GM21390 (cell line): ENCODE measurements at regions not wholly inside any gene's neighbourhood (a gene's known extent, or its start where the extent isn't known, plus 50 kb on each side); places are given as distances from the start of the nearest gene placed in this dataset.

Source experiments
- ATAC-seq: cut with Tn5 transposase; IDR thresholded peaks from one replicate; pipeline ENCODE4 v1.9.1; 2021; ENCODE audit not compliant: unreplicated experiment

DNA sequence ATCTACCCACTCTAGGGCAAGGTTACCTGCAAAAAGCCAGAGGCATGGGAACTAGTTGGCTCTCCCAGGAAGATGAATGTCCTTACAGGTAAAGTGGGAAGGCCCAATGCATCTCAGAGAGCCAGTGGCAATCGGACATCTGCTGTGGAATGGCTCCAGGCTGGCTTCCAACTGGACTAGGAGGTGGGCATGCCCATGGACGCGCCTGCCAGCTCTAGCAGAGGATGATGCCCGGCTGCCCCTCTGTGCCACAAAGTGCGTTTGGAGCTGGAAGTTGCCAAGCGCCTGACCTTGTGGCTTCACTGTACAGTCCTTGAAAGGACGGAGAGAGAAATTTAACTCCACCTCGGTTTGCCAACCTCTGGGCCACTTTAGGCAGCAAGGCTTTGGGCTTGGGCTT lies 84.4 kb downstream of the NR2F2 start:
- ATAC-seq, result no peak

DNA sequence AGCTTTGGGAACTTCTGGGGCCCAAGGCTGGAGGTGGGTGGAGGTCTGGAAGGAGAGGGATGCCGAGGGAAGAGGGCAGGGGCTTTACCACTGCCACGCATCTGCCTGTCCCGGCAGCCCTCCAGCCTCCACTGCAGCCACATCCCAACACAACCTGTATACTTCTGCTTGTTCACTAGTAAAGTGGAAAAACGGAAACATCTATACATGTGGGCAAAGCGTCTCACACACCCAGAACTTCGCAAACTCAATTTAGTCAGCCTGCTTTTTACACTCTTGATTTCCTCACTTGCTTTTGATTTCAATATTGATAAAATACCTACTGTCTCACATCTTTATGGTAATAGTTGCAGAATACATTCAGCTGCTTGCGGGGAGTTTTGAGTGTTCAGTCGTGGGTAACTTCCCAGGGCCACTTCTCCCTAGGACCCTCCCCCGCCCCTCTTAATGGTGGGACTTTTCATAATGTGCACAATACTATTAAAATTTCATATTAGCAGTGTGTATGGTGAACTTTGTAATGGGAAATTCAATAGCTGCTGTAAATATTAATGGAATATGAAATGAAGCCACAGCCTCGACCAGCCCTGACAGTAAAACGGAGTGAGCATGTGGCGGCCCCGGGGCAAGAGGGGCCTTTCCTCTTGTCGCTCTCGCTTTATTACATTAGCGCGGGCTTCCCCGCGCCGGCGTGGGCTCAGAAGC lies 85.2 kb downstream of the NR2F2 start:
- no peak for ATAC-seq

DNA sequence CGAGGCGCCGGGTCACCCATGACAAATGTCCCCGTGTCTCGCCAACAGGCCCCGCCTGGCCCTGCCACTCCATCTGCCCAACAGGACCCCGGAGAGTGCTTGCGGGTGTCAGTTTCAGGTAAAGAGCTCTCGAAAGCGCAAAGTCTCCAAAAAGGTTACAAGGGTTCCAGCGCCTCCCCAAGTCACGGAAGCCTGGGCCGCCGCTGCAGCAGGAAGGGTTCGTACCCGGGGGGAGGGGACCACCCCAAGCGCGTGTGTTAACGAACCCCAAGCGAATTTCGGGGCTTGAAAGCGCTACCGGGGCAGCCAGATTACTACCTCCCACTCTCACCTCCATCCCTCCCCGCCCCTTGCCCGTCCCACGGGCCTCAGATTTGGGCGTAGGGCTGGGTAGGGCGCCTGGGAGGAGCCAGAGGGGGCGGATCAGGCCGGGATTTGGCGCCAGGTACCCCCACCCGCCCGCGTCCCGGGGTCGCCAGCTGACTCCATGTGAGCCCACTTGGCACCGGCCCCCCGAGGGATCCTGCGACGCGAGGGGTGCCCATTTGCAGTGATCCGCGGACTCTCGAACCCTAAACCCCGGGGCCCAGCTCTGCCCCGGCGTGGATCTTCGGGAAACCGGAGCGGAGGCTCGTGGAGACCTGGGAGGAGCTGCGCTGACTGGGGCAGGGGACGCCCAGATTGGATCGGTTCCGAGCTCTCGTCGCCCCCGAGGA lies 85.9 kb downstream of the NR2F2 start:
- no peak for ATAC-seq

DNA sequence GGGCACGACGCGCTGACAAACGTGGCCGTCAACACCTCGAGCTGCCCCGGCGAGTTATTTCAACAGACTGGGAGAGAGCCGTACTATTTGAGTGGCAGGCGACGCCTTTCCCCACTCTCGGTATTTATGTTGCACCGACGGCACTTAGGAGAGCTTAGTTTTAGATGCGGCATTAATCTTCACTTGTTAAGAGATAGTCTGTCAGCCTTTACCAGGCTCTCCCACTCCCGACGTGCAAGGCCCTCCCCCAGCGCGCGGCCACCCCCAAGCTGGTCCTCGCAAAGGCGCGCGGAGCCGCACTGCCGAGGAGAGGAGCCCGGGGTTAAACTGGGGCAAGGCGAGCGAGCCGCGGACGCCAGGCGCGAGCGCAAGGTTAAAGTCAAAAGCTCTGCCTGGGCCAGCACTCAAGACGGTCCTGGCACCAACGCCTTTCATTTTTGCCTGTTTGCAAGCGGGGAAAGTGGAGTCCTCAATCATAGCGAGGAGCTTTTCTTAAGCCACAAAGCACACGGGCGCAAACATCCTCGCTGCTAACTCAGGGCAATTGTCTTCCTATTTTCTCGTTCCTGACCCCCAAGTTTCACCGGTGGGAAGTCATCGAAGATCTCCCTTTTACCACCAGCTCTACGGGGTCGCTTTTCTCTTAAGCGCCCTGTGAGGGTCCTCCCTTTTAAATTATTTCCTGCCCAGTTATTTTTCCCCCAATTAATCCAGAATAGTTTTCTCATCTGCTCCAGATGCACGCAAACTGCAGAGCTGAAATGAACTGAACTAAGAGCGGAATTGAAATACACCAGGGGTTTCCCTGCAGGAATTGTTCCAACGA lies 86.6 kb downstream of the NR2F2 start:
- no peak for ATAC-seq

DNA sequence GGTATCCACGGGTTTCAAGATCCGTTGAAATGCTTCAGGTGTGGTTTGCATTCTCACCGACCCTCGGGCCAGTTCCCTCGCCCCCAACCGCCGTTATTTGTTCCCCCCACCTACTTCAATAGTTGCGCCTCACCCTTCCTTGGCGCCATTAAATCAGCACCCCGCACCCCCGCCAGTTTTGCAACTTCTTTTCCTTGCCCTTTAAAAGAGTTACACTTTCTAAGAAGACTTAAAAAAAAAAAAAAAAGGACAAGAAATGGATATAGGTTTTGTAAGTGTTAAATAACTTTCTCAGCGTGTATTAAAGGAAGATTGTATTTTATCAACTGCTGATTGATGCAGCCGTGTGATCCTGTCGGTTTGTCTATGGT lies 87.2 kb downstream of the NR2F2 start:
- ATAC-seq, result no peak

- ATAC-seq, result no peak
These were observed 87.6 kb downstream of the NR2F2 start for GRCh38 chr15:96418146-96418545.

DNA sequence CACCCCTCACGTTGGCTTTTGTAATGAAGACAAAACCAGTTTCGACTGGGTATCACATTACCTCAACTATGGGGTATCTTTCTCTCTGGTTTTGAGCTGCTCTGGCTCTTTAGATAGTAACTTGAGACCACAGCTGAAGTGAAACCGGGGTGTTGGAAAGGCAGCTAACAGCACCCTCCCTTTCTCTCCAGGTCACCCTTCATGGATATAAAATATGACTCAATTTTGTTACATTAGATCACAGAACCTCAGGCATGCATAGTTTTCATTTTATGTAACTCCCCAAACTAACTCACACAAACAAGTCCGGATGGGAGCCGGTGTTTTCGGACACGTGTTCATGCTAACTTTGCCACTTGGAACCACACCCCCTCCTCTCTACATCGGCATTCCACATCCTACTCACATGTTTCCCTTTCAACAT lies 90.7 kb downstream of the NR2F2 start:
- ATAC-seq, result no peak

DNA sequence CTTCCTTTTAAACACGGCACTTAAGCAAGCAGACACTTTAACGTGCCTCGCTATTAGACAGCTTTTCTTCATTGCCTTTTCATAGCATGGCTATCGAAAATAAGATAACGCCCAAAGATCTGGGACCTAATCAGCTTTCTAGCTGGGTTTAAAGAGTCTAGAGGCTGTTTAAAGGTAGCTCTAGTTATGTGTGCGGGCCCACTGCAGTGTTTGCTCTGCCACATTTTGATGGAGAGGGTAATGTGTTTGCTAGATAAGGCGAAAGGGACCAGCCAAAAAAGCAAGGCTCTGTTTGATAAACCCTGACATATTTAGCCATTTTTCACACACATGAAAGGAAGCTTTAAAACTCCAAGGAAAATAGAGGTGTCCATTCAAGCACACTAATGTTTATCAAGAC lies 91.6 kb downstream of the NR2F2 start:
- no peak for ATAC-seq

- no peak for ATAC-seq
These were observed 94.2 kb downstream of the NR2F2 start for GRCh38 chr15:96424674-96425073.

- no peak for ATAC-seq
These were observed 98.2 kb downstream of the NR2F2 start for GRCh38 chr15:96428742-96429141.

- no peak for ATAC-seq
These were observed 101.3 kb downstream of the NR2F2 start for GRCh38 chr15:96431786-96432185.

- ATAC-seq, result no peak
These were observed 104.5 kb downstream of the NR2F2 start for GRCh38 chr15:96435022-96435421.

GRCh38 chr15:96435841-96436240 lies 105.3 kb downstream of the NR2F2 start:
- ATAC-seq, result no peak

- ATAC-seq, result no peak
These were observed 110.5 kb downstream of the NR2F2 start for GRCh38 chr15:96440978-96441377.

DNA sequence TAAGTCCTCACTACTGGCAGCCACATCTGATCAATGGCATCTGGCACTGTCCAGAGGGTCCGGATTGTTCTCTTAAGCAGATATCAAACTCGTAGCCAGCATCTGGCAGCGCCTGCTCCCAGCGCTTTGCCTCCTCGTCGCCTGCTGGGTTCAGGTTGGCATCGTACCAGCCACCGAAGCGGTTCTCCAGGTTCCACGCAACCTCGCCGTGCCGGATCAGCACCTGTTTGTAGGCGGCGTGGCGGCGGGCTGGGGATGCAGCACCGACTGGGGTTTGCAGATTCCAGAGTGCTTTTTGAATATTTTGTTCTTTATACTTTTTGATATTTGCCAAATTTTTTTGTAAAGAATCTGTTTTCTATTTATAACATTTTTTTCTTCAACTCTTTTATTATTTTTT lies 111.6 kb downstream of the NR2F2 start:
- no peak for ATAC-seq

GRCh38 chr15:96444865-96445264 lies 114.4 kb downstream of the NR2F2 start:
- ATAC-seq, result no peak

DNA sequence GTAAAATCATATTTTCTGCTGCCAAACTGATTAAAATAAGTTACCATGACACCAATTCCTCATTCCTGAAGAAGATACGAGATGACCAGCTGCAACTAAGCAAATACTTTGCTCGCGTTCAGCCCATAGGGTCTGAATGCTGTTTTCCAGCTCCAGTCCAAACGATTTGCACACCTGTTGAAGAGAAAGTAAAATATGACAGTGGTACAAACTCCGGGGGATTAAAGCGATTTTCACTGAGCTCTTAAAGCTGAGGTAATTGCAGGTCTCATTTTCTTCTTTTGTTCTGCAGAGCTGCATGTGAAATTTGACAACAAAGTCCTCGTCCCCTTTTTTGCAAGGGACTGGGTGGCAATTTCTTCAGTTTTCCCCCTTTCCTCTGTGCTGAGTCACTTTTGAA lies 118.4 kb downstream of the NR2F2 start:
- no peak for ATAC-seq

- ATAC-seq, result no peak
These were observed 127.3 kb downstream of the NR2F2 start for GRCh38 chr15:96457841-96458240.

GRCh38 chr15:96460106-96460505 lies 129.6 kb downstream of the NR2F2 start:
- ATAC-seq, result no peak

DNA sequence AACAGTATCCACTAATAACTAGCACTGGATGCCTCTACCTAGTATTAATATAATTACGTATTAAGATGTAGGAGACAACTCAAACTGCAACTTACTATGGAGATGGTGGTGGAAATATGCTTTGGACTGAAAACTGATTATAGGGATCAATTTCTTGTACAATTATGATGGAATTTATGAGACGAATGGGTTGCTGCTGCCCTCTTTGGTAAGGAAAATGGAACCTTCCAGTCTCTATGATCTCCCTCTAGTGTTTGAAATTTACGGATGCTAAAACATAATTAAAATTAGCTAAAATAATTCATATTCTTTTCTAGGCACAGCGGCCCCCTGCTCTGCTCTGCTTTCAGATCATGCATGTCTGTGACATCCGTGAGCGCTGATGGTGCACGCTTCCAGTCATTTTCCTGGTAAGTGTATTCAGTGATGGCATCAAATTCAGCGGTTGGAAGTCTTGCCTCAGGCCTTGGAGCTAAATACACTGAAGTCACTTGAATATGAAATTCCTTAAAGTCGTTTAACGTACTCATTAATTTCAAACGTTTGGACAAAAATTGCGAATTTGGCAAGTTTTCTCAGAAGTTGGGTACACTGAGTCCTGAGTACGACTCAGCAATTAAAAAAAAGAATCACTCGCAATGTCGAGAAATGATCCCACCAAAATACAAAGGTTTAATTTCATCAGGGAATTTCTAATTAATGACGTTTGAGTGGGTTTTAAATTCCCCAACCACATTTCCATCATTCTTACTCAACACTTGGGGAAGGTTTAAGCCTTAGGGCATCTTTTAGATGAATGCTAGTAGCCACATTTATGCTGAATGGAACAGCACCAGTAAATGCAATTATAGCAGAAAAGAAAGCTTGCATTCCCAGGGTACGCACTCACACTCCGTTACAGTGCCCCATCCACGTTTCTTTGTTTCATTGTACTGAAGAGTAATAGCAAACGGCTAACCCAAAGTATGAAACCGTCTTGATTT lies 132.6 kb downstream of the NR2F2 start:
- no peak for ATAC-seq
